RKO (cell line): ENCODE measurements at regions not wholly inside any gene's neighbourhood (a gene's known extent, or its start where the extent isn't known, plus 50 kb on each side); places are given as distances from the start of the nearest gene placed in this dataset.
"Not testable (repeated sequence)": the region's sequence is repeated elsewhere in the genome, so short reads cannot be mapped to it uniquely, and the experiment has no call there.

Experiments
- DNase-seq: peaks from one replicate; pipeline ENCODE4 v3.0.0-alpha.2; 2016; ENCODE audit warnings: low spot score

DNA sequence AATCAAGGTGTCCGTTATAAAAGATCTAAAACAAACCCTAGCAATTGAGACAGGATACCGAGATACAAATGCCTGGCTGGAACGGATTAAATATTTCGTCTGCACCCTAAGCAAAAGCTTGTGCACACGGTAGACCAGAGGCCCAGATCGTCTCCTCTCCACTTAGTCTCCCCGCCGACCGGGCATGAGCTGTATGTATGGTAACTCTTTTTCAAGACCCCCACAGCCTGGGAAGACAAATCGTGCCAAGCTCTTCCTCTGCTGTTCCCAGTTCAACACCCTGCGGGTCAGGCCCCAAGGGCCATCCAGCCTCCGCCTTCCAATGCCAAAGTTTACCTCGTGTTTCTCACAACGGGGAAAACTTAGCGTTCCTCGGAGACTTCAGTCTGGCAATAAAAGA is 285.7 kb upstream of the GALNT17 start:
- no peak for DNase-seq

- no peak for DNase-seq
Observed at GRCh38 chr7:70849580-70850235, 282.2 kb upstream of the GALNT17 start.

DNA sequence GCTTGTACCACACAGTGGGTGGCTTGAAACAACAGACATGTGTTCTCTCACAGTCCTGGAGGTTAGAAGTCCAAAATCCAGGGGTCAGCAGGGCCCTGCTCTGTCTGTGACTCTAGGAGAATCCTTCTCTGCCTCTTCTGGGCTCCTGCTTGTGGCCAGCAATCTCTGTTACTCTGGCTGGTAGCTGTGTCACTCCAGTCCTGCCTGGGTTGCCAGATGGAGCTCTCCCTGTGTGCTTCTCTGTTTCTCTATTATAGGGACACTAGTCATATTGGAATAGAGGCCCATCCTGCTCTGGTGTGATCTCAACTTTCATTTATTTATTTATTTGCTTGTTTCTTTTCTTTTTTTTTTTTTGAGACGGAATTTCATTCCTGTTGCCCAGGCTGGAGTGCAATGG is 276.6 kb upstream of the GALNT17 start:
- no peak for DNase-seq

DNA sequence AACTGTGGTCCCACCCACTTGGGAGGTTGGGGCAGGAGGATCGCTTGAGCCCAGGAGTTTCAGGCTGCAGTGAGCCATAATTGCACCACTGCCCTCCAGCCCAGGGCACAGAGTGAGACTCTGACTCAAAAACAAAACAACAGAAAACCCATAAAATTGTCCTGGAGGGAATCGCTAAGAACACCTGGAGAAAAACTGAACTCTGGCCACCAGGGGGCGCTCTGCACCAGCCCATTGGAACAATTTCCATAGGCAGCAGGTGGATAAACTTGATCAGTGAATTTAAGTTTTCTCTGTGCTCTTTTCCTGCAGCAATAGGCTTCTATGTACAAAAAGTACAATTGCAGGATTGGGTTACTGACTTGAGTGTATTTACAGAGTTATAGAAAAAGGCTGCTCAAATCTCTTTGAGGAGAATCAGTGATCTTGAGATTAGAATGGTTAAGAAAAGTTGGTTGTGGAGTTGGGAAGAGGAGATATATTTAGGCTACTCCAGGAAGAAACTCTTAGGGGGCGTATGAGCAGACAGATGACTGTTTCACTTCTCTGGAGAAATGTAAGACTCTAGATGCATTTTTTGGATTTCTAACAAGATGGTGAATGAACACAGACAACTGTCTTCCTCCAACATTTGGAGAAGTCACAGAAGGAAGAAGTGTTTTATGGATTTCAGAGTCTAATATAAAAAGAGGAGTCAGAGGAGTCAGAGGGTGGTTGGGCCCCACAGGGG is 274.9 kb upstream of the GALNT17 start:
- peak; percentile 63 for DNase-seq

- DNase-seq, result no peak
Observed at GRCh38 chr7:70857793-70858545, 274.0 kb upstream of the GALNT17 start.

- no peak for DNase-seq
Observed at GRCh38 chr7:70867513-70867912, 264.4 kb upstream of the GALNT17 start.

GRCh38 chr7:70870349-70870748 is 261.6 kb upstream of the GALNT17 start:
- DNase-seq, result no peak

DNA sequence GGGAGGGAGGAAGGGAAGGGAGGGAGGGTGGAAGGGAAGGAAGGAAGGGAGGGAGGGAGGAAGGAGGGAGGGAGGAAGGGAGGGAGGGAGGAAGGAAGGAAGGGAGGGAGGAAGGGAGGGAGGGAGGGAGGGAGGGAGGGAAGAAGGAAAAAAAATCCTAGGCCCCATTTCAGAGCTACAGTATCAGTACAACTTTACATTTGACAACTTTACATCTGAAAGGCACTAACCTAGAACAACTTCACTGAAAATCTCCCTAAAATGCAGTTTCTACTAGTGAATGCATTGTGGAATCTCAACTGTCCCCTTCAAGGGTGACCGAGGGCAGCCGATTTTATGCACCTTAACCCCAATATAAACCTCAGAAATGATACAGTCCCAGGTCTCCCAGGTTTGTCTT is 259.8 kb upstream of the GALNT17 start:
- no peak for DNase-seq

DNA sequence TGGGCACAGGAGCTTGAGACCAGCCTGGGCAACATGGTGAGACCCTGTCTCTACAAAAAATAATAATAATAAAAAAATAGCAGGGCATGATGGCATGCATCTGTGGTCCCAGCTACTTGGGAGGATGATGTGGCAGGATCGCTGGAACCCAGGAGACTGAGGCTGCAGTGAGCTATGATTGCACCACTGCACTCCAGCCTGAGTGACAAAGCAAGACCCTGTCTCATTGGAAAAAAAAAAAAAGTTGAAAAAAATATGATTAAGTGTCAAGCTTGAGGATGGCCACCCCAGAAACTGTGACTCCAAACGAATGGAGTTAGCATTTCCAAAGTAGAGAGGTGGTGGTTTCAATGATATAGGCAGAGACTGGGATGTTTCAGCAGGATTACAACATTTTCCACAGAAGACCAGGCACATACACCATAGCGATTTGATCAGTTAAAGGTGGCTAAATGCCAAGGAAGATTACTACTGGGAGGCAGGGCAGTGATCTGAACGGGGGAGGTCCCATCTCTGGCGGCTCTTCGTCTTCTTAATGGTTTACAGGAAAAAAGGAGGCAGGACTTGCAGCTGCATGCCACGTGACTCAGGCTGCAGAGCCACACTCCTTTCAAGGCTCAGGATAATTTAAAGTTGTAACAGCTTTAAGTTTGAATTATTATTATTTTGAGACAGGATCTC is 250.6 kb upstream of the GALNT17 start:
- no peak for DNase-seq

DNA sequence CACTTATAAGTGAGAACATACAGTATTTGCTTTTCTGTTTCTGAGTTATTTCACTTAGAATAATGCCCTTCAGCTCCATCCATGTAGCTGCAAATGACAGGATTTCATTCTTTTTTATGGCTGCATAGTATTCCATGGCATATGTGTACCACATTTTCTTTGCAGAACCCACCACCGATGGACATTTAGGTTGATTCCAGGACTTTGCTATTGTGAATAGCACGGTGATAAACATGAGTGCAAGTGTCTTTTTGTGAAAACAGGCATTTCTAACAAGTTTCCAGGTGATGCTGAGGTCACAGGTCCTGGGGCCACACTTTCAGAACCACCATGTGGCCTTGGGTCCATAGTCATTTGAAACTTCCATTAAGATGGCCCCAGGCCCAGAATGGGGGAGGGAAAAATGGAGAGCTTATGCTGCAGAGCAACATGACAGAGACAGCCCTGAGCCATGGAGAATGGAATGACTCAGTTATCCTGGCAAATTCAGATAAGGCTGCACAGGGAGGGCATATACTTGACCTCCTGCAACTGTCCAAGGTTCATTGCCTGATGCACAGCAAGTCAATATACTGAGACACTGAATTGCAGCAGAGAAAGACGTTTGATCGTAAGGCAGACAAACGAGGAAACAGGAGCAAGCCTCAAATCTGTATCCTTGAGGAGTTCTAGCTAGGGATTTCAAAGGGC is 248.0 kb upstream of the GALNT17 start:
- no peak for DNase-seq

DNA sequence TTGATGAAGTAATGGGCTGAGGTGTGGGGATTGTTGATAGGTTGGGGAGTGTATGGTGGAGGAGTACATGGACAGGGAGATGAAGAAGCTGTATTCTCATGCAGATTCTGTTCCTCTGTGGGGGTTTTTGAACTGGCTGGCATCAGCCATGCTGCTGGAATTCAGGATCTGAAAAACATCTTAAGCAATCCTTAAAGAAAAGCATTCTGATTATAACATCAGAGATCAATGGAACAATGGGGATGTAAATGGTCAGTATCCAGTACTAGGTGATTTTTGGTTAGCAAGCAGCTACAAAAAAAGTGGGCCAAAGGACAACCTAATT is 247.5 kb upstream of the GALNT17 start:
- DNase-seq, result no peak

- no peak for DNase-seq
Observed at GRCh38 chr7:70884809-70885208, 247.1 kb upstream of the GALNT17 start.

DNA sequence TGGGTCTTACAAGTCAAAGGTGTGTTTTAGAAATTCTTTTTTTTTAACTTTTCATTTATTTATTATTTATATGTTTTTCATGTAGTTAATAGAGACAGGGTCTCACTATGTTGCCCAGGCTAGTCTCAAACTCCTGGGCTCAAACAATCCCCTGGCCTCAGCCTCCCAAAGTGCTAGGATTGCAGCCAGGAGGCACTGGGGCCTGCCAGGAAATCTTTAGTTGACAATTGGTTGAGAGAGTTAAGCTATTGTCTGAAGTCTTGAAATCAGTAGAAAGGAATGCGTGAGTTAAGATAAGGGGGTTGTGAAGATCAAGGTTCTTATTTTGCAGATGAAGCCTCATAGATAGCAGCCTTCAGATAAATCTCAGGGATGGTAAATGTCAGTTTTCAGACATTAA is 245.4 kb upstream of the GALNT17 start:
- no peak for DNase-seq

GRCh38 chr7:70887186-70887585 is 244.8 kb upstream of the GALNT17 start:
- DNase-seq, result no peak

DNA sequence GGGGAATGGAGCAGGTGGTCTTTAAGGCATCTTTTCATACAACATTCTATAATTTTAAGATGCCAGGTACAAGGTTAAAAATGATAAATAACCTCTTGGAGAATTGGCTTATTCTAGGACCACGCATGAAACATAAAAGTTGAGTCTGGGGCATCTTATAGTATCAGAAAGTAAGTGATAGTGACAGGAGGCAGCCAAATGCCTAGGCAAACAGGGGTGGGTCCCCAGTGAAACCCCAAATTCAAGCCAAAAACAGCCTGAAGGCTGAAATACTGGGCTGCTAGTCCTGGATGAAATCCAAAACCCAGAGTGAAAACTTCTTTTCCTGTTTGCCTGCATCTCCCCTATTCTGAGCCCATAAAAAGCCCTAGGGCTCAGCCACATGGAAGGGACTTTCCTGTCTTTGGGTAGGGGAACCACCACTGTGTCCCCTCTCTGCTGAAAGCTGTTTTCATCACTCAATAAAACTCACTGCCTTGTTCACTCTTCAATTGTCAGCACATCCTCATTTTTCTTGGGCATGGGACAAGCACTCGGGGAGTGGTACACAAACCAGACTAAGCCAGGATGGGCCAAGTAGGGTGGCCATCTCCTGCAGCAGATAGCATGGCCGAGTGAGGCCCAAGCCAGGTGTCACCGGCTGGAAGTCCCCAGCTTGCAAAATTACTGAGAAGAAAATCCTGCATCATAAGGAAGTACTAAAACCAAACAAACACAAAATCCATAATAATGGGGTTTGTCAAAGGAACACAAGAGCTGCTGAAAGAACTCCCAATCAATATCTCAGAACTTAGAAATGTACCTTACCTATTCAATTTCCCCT is 241.6 kb upstream of the GALNT17 start:
- DNase-seq, result no peak

DNA sequence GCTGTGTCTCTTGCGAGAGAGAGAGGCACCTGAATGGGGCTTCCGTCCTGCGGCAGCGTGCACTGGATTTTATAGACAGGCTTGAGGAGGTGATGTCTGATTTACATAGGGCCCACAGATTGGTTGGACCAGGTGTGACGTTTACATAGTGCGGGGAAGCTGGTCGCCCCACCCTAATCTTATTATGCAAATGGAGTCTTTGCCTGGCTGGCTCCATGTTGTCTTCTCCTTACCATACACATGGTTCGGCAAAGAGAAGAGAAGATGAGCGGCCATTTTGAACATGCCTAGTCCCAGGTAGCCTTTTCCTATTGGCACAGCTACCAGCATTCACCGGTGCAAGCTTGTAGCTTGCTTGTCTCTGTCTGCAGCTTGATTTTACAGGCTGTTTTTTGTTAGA is 238.5 kb upstream of the GALNT17 start:
- DNase-seq, result no peak

- no peak for DNase-seq
Observed at GRCh38 chr7:70893971-70894715, 237.8 kb upstream of the GALNT17 start.

- DNase-seq, result no peak
Observed at GRCh38 chr7:70894799-70895198, 237.1 kb upstream of the GALNT17 start.

GRCh38 chr7:70895337-70896200 is 236.4 kb upstream of the GALNT17 start:
- not testable (repeated sequence) for DNase-seq
